Natural killer cell (primary cell): ENCODE measurements at regions not wholly inside any gene's neighbourhood (a gene's known extent, or its start where the extent isn't known, plus 50 kb on each side); places are given as distances from the start of the nearest gene placed in this dataset.

Experiments used
- ATAC-seq, 3 donors: fragments of 150-1000 bp in 2 of 3; fragments of 200-7000 bp in 1 of 3; cut with Tn5 transposase; 1 replicate in 1 of 3; 2 replicates in 2 of 3; pipeline ENCODE4 v1.10.0; 2021; ENCODE audit warnings: mild to moderate bottlenecking in 2 of 3, moderate library complexity in 2 of 3
- DNase-seq, 2 donors: peaks; one replicate each; pipeline versions ENCODE4 v3.0.0 to v3.0.0-alpha.2; 2013 to 2021; ENCODE audit warnings: mixed read lengths in 1 of 2
- H3K27ac ChIP-seq: one replicate; pipeline ENCODE4 v1.5.1; 2013; ENCODE audit warnings: mild to moderate bottlenecking, low read length
- H3K27me3 ChIP-seq: one replicate; pipeline ENCODE4 v1.6.1; 2013; ENCODE audit warnings: low read length; ENCODE audit not compliant: control insufficient read depth, insufficient read depth
- H3K36me3 ChIP-seq: one replicate; pipeline ENCODE4 v1.6.1; 2013; ENCODE audit warnings: low read length; ENCODE audit not compliant: control insufficient read depth, insufficient read depth
- H3K4me1 ChIP-seq: one replicate; pipeline ENCODE4 v1.6.1; 2013; ENCODE audit warnings: low read length; ENCODE audit not compliant: control insufficient read depth, insufficient read depth
- H3K4me3 ChIP-seq: one replicate; pipeline ENCODE4 v1.5.1; 2013; ENCODE audit warnings: low read length
- H3K9me3 ChIP-seq: one replicate; pipeline ENCODE4 v1.6.1; 2013; ENCODE audit warnings: low read length; ENCODE audit not compliant: control insufficient read depth, insufficient read depth
- H3K27ac Mint-ChIP-seq, 2 donors: one replicate each; pipeline ENCODE4 v1.8.0; 2022; ENCODE audit warnings: mild to moderate bottlenecking in 2 of 2, mixed read lengths in 2 of 2, moderate library complexity in 1 of 2
- H3K27me3 Mint-ChIP-seq, 2 donors: one replicate each; pipeline ENCODE4 v1.8.0; 2022; ENCODE audit warnings: low read depth in 2 of 2, mixed read lengths in 2 of 2
- H3K36me3 Mint-ChIP-seq: one replicate; pipeline ENCODE4 v1.8.0; 2022; ENCODE audit warnings: mixed read lengths
- H3K4me1 Mint-ChIP-seq, 2 donors: one replicate each; pipeline ENCODE4 v1.8.0; 2022; ENCODE audit warnings: mixed read lengths in 2 of 2
- H3K4me3 Mint-ChIP-seq: one replicate; pipeline ENCODE4 v1.8.0; 2022; ENCODE audit warnings: mild to moderate bottlenecking, moderate library complexity, mixed read lengths
- H3K9me3 Mint-ChIP-seq, 2 donors: one replicate each; pipeline ENCODE4 v1.8.0; 2022; ENCODE audit warnings: mixed read lengths in 2 of 2
- CTCF ChIP-seq: fragments of 200-600 bp; IDR thresholded peaks from one replicate; pipeline ENCODE4 v1.8.0; 2022; ENCODE audit warnings: antibody characterized with exemption
- WGBS: methylation state at CpG from one replicate; pipeline ENCODE4 v1.1.7; 2013; ENCODE audit warnings: missing lambda C conversion rate; ENCODE audit not compliant: insufficient coverage; 5-methylcytosine and 5-hydroxymethylcytosine counted together
- intact Hi-C: fragments of 100-400 bp; cut with micrococcal nuclease; formaldehyde crosslinking; loops from one replicate; pipeline ENCODE4 v1.14.2; 2022

- WGBS: 100% methylated on average over 2 of the region's 4 CpGs
- Histone ChIP-seq H3K27me3 (no peaks in the 10 kb centered on the region), H3K4me3 (no peak overlapping the region), H3K4me1 (no peaks in the 10 kb centered on the region), H3K36me3 (no peaks in the 10 kb centered on the region), H3K9me3 (no peaks in the 10 kb centered on the region), H3K27ac (no peak overlapping the region)
- Mint-ChIP-seq H3K36me3 (no peaks in the 10 kb centered on the region), H3K4me3 (no peak overlapping the region), H3K9me3 (peaks cover 9 to 11% of the 10 kb centered on the region in 2 donors), H3K4me1 (no peaks in the 10 kb centered on the region), H3K27me3 (no peaks in the 10 kb centered on the region), H3K27ac (no peak overlapping the region)
- intact Hi-C loops: no loop called here
- no peak for TF ChIP-seq CTCF
- ATAC-seq (no peak), DNase-seq (no peak)
These were observed 772.9 kb downstream of the SORCS3 start for GRCh38 chr10:105413997-105414396.

- Mint-ChIP-seq H3K27ac (no peak overlapping the region), H3K4me1 (no peaks in the 10 kb centered on the region), H3K27me3 (no peaks in the 10 kb centered on the region), H3K4me3 (no peak overlapping the region), H3K36me3 (no peaks in the 10 kb centered on the region), H3K9me3 (peaks cover 9 to 12% of the 10 kb centered on the region in 2 donors)
- intact Hi-C loops: no loop called here
- 83% methylated on average over 1 of the region's 1 CpG for WGBS
- TF ChIP-seq CTCF: no peak
- ATAC-seq: no peak
- Histone ChIP-seq H3K4me1 (no peaks in the 10 kb centered on the region), H3K27ac (no peak overlapping the region), H3K9me3 (no peaks in the 10 kb centered on the region), H3K36me3 (no peaks in the 10 kb centered on the region), H3K4me3 (no peak overlapping the region), H3K27me3 (no peaks in the 10 kb centered on the region)
- no peak for DNase-seq
These were observed 768.3 kb downstream of the SORCS3 start for GRCh38 chr10:105409370-105409769.

GRCh38 chr10:105406488-105406887, 765.4 kb downstream of the SORCS3 start:
- H3K4me1 Mint-ChIP-seq: no peaks in the 10 kb centered on the region
- 95% methylated on average over 2 of the region's 2 CpGs for WGBS
- peaks cover 8 to 21% of the 10 kb centered on the region in 2 donors for H3K9me3 Mint-ChIP-seq
- Histone ChIP-seq H3K36me3 (no peaks in the 10 kb centered on the region), H3K4me1 (no peaks in the 10 kb centered on the region), H3K4me3 (no peak overlapping the region), H3K9me3 (no peaks in the 10 kb centered on the region), H3K27me3 (no peaks in the 10 kb centered on the region), H3K27ac (no peak overlapping the region)
- no peaks in the 10 kb centered on the region for H3K36me3 Mint-ChIP-seq
- TF ChIP-seq CTCF: no peak
- ATAC-seq: no peak
- H3K27ac Mint-ChIP-seq: no peak overlapping the region
- H3K27me3 Mint-ChIP-seq: no peaks in the 10 kb centered on the region
- no peak for DNase-seq
- intact Hi-C loops: no loop called here
- no peak overlapping the region for H3K4me3 Mint-ChIP-seq

- H3K27ac Mint-ChIP-seq: no peak overlapping the region
- H3K9me3 Mint-ChIP-seq: peaks cover 22 to 27% of the 10 kb centered on the region in 2 donors
- Histone ChIP-seq H3K9me3 (no peaks in the 10 kb centered on the region), H3K4me1 (no peaks in the 10 kb centered on the region), H3K27ac (no peak overlapping the region), H3K27me3 (no peaks in the 10 kb centered on the region), H3K36me3 (no peaks in the 10 kb centered on the region), H3K4me3 (no peak overlapping the region)
- no peak for TF ChIP-seq CTCF
- ATAC-seq (no peak), DNase-seq (no peak)
- no peaks in the 10 kb centered on the region for H3K27me3 Mint-ChIP-seq
- H3K4me3 Mint-ChIP-seq: no peak overlapping the region
- no peaks in the 10 kb centered on the region for H3K4me1 Mint-ChIP-seq
- WGBS: 78% methylated on average over 4 of the region's 4 CpGs
- intact Hi-C loops: no loop called here
- no peaks in the 10 kb centered on the region for H3K36me3 Mint-ChIP-seq
These were observed 757.1 kb downstream of the SORCS3 start for GRCh38 chr10:105398202-105398601.
